Activated CD4-positive, CD25-positive, alpha-beta regulatory T cell treated with anti-CD3 and anti-CD28 coated beads, Interleukin-2, amount 50 U/mL, for 72 hours (primary cell): ENCODE measurements at regions not wholly inside any gene's neighbourhood (a gene's known extent, or its start where the extent isn't known, plus 50 kb on each side); places are given as distances from the start of the nearest gene placed in this dataset.

Source experiments
- DNase-seq: peaks from one replicate; pipeline ENCODE4 v3.0.0; 2021

DNA sequence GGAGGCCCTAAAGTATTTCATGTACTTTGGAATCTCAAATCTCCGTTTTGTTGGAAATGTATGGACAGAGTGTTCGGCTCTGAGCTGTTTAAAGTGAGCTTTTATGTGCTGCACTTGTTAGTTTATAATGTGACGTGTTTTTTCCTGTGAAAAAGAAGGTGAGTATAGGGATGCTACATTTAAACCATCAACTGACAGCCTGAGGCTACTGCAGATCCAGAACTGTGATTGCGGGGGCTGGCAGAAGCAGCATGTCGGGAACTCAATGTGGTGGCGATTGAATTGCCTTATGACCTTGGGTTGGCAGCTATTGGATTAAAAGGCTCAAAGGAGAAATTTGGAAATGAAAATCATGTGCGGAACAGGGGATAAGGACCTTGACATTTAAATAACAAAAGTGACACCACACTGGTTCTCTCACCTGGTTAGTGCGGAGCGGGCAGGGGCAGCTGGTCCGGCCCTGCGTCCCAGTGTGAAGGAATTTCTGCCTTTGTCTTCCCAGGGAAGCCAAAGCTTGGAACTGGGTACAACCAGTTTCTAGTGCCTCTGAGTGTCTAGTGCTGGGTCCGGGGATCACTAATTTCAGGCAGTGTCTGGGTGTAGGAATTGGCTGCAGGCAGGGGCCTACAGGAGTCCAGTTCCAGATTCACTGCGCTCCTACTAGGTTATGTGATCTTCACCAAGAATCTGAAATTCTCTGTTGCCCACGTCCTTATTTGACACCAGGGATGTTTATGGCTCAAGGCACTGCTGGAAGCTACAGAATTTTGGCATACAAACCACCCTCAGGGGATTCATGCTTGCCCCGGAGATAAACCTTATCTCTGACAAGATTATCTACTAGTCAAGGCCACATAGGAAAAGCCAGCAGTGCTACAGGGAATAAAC is 120.7 kb upstream of the ERCC6L2 start:
- DNase-seq = no peak

- DNase-seq = no peak
These were observed 121.6 kb upstream of the ERCC6L2 start for GRCh38 chr9:95753762-95754465.

DNA sequence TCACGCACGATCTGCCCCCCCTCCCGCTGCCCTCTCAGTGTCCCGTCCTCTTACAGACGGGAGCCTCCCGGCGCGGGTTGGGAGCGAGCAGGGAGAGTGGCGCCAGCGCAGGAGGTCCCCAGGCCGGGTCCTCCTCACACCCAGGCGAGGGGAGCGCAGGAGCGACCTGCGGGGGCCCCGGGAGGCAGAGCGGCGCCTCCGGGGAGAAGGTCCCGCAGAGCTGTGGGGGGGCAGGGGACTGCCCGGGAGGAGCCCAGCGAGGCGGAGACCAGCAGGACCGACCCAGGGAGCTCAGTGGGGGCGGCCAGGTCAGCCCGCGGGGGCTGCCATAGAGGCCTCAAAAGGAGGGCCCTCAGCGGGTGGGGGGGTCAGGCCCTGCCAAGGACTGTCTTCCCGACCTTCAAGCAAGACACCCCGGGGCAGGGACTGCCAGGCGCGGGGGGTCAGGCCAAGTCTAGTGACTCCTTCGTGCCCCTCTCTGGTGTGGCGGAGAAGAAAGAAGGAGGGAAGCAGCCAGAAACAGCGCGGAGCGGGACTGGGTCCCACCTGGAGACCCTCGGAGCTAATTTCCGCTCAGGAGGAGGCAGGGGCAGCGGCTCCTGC is 123.3 kb upstream of the ERCC6L2 start:
- no peak for DNase-seq

GRCh38 chr9:95751520-95751790 is 124.0 kb upstream of the ERCC6L2 start:
- DNase-seq = no peak

DNA sequence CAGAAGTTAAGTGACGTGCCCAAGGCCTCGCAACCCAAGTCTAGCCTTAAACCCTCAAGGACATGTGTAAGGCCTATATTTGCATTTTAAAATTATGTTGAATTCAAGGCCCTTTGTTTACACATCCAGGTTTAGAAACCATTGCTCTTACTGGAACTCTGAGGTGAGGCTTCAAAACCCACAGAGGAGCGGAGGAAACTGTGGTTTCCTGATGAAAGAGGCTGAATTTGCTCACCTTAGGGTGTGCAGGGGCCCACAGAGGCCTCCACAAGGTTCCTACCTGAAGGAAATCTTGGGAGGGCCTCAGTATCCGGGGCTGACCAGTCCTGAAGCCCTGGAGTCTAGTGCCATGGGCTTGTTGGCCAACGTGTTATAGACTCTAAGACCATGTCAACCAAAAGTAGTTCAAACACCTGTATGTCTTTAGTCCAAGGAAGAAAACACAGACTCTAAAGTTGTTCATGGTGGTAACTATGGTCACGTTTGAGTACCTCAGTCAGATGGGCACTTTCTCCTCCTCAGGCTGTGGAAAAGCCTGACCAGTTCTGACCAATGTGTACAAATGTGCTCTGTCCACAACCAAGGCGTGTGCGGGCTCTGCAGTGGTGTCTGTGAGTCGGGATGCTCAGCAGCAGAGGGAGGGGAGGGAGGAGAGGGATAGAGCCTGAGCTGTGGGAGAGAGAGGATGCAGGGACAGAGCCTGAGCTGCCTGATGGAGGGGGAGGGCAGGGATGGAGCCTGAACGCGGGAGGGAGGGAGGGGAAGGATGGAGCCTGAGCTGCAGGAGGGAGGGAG is 124.6 kb upstream of the ERCC6L2 start:
- DNase-seq = no peak

GRCh38 chr9:95749493-95749892 is 126.0 kb upstream of the ERCC6L2 start:
- DNase-seq = no peak

GRCh38 chr9:95746408-95747180 is 128.9 kb upstream of the ERCC6L2 start:
- DNase-seq = no peak

- no peak for DNase-seq
These were observed 132.7 kb upstream of the ERCC6L2 start for GRCh38 chr9:95742821-95743220.

GRCh38 chr9:95741631-95742030 is 133.9 kb upstream of the ERCC6L2 start:
- DNase-seq = no peak

GRCh38 chr9:95740217-95741004 is 135.1 kb upstream of the ERCC6L2 start:
- DNase-seq = no peak

GRCh38 chr9:95738438-95738837 is 137.1 kb upstream of the ERCC6L2 start:
- no peak for DNase-seq

GRCh38 chr9:95736891-95737522 is 138.5 kb upstream of the ERCC6L2 start:
- no peak for DNase-seq

DNA sequence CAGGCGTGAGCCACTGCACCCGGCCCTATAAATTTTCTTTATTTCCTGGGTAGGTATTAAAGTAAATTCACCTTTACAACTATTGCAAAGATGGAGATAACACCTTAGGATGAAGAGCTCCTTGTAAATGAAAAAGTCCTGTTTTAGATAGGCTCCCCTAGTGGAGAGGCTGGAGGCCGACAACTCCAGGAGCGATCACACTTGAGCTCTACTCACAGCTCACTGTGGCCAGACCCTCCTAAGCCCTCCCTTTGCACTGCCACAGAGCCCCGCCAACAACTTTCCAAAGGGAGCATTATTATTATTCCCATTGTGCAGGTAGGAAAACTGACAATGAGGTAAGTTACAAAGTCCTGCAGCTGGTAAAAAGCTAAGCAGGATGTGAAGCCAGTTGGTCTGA is 139.1 kb upstream of the ERCC6L2 start:
- no peak for DNase-seq

DNA sequence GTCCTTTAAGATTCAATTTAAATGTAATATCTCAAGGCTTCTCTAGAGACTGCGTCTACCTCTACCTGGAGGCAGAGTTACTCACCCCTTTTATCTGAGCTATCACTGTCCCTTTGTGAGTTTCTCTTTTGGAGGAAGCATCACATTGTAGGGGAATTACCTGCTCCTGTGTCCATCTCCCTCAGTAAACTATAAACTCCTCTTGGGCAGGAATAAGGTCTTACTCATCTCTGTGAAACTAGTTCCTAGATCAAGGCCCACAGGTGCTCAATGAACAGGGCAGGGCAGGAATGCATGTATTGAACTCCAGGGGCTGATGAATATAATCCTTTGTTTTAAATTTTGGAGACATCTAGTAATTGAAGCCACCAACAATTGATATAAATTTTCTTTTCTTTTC is 139.8 kb upstream of the ERCC6L2 start:
- DNase-seq = no peak

DNA sequence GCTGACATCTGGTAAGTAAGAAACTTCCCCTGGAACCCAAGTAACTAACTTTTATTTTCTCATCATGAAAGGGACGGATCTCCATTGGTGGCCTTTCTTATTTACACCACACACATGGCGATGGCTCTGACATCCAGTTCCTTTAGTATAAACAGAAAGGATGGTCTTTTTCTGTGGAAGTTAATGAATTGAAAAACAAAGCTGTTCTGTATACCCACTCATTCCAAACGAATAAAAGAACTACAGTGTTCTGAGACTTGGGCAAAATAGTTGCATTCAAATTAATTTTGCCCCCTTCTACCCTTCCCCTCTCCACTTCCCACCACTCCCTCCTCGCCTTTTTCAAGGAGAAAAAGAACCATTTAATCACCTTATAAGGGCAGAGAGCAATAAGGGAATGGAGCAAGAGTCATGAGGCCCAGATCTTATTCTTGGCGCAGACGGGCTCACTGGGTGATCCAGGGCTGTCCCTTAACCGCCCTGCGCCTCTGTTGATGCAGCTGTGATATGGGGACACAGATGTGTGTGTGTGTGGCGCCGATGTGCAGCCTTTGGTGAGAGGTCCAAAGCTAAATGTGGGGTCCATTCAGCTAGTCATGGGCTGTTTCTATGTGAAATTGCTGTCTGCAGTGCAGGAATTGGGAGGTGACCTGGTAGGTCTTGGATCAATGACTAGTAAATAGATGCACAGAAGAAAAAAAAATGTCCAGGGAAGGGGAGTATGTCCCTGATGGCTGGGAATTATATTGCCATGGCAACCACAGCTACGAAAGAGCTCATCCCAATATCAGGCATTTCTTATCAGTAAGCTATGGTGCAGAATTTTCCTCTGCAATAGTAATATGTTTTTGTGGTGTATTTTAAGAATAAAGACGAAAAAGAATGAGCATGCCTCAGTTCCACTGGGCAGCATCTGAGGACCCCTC is 141.5 kb upstream of the ERCC6L2 start:
- DNase-seq = no peak

DNA sequence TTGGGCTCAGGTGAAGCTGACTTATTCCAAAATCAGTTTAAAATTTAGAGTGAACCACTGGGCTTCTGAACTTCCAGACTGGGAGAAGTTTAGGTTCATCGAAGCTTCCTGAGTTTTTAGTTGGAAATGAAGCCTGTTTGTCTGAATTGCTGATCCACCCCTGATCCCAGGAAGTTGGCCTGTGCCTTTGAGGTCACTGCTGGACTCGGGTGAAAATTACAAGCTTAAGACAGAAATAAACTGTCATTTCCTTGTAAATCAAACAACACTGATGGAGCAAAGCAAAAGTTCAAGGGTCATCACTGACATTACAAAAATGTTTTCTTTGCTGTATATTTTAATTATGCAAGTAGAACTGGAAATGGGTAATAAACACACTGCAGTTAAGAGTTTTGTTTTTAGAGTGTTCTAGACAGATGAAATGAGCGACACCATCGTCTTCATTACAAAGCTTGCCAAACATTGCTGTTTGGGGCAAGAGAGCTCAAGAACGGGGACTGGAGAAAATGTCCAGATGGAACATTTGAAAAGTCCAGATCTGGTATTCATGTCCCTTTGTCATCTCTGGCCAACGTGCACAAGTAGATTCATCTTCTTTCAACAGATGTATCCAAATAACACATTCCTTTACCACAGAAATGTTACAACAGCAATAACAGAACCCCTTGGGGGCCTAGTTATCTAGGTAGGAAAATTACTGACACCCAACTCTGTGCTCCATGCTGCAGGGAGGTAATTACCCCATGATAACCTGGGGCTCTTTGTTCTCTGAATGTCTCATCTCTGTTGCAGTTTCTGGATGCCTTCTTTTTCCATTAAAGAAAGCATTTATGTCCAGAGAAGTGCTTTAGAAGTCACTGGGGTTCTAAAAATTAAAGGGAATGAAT is 142.4 kb upstream of the ERCC6L2 start:
- DNase-seq = no peak

- no peak for DNase-seq
These were observed 143.6 kb upstream of the ERCC6L2 start for GRCh38 chr9:95731876-95732275.

DNA sequence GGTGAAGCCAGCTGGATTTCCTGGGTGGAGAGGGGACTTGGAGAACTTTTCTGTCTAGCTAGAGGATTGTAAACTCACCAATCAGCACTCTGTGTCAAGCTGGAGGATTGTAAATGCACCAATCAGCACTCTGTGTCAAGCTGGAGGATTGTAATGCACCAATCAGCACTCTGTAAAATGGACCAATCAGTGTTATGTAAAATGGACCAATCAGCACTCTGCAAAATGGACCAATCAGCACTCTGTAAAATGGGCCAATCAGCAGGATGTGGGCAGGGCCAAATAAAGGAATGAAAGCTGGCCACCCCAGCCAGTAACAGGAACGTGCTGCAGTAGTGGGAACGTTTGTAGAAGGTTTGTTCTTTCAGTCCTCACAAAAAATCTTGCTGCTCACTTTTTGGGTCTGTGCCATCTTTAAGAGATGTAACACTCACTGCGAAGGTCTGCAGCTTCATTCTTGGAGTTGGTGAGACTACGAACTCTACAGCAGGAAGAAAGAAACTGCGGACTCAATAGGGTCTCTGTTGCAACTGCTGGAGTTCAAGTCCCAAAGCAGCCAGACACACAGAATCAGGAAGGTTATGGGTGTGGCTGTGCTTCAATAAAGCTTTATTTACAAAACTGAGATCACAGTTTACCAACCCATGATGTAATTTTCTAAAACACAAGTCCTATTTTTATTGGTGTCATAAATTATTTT is 145.7 kb upstream of the ERCC6L2 start:
- DNase-seq = no peak
